Gastrocnemius medialis (tissue), 4 donors: ENCODE measurements at regions not wholly inside any gene's neighbourhood (a gene's known extent, or its start where the extent isn't known, plus 50 kb on each side); places are given as distances from the start of the nearest gene placed in this dataset.

ENCODE experiments used
- ATAC-seq, 2 donors: fragments of 150-250 bp; one replicate each; pipeline ENCODE4 v1.9.1; 2016
- DNase-seq, 2 donors: peaks; one replicate each; pipeline ENCODE4 v3.0.0-alpha.2; 2019
- H3K27ac ChIP-seq, 4 donors: fragments of 200-600 bp; sonication (generic); 1 replicate in 1 of 4; 2 replicates in 3 of 4; pipeline ENCODE4 v1.5.1; 2016 to 2018; ENCODE audit warnings: mild to moderate bottlenecking in 2 of 4, moderate library complexity in 1 of 4
- H3K27me3 ChIP-seq, 3 donors: fragments of 200-600 bp; sonication (generic) in 2 of 3; 1 replicate in 1 of 3; 2 replicates in 2 of 3; pipeline versions ENCODE4 v1.5.1 to v1.6.0; 2016 to 2019; ENCODE audit warnings: mild to moderate bottlenecking in 1 of 3, moderate library complexity in 1 of 3
- H3K36me3 ChIP-seq, 2 donors: fragments of 200-600 bp; sonication (generic) in 1 of 2; one replicate each; pipeline ENCODE4 v1.5.1; 2017 to 2018
- H3K4me1 ChIP-seq, 2 donors: fragments of 200-600 bp; sonication (generic) in 1 of 2; one replicate each; pipeline ENCODE4 v1.5.1; 2016 to 2017; ENCODE audit warnings: mild to moderate bottlenecking in 2 of 2
- H3K4me3 ChIP-seq, 4 donors: fragments of 200-600 bp; sonication (generic) in 3 of 4; 1 replicate in 1 of 4; 2 replicates in 3 of 4; pipeline ENCODE4 v1.5.1; 2016 to 2019; ENCODE audit warnings: mild to moderate bottlenecking in 2 of 4
- H3K9me3 ChIP-seq, 3 donors: fragments of 200-600 bp; sonication (generic) in 2 of 3; 1 replicate in 1 of 3; 2 replicates in 2 of 3; pipeline ENCODE4 v1.5.1; 2016 to 2019
- CTCF ChIP-seq, 5 experiments: fragments of 450-650 bp in 3 of 5; fragments of 200-600 bp in 2 of 5; sonication (generic) in 2 of 5; IDR thresholded peaks in 4 of 5; conservative IDR thresholded peaks in 1 of 5; 1 replicate in 4 of 5; 2 replicates in 1 of 5; pipeline ENCODE4 v1.5.1; 2016 to 2019; ENCODE audit warnings: antibody characterized with exemption in 5 of 5, mild to moderate bottlenecking in 3 of 5, moderate library complexity in 3 of 5
- POLR2A ChIP-seq, 2 donors: fragments of 450-650 bp; IDR thresholded peaks; one replicate each; pipeline ENCODE4 v1.6.1; 2017; ENCODE audit warnings: antibody characterized with exemption in 2 of 2, mild to moderate bottlenecking in 2 of 2, moderate library complexity in 2 of 2
- in situ Hi-C, 4 donors: fragments of 200-750 bp; cut with MboI; loops; one replicate each; pipeline versions ENCODE4 v1.15.0 to v1.8.0; 2017; ENCODE audit warnings: low sequenced_read_pairs in 4 of 4
- intact Hi-C: fragments of 100-400 bp; cut with DNase I; formaldehyde crosslinking; loops from one replicate; pipeline ENCODE4 v1.15.1; 2023; ENCODE audit warnings: low total_unique reads

GRCh38 chr9:38194870-38195269, 125.8 kb upstream of the SHB start:
- peaks cover 0 to 4% (median 0%) of the 10 kb centered on the region in 3 donors for H3K27me3 ChIP-seq
- no peak for DNase-seq
- H3K36me3 ChIP-seq = no peaks in the 10 kb centered on the region
- no peak for ATAC-seq
- in situ Hi-C loops = no loop called here
- H3K9me3 ChIP-seq = no peaks in the 10 kb centered on the region
- TF ChIP-seq CTCF (IDR thresholded peaks at IDR 0.05 in 4 of 5, conservative IDR thresholded peaks at IDR 0.05 in 1 of 5) = no peak
- TF ChIP-seq POLR2A (IDR thresholded peaks at IDR 0.05) = no peak
- intact Hi-C loops = no loop called here
- no peak overlapping the region for H3K4me3 ChIP-seq
- no peak overlapping the region for H3K27ac ChIP-seq
- H3K4me1 ChIP-seq = no peaks in the 10 kb centered on the region

- no peak for TF ChIP-seq POLR2A (IDR thresholded peaks at IDR 0.05)
- no peak for TF ChIP-seq CTCF (IDR thresholded peaks at IDR 0.05 in 4 of 5, conservative IDR thresholded peaks at IDR 0.05 in 1 of 5)
- no peaks in the 10 kb centered on the region for H3K36me3 ChIP-seq
- ATAC-seq (no peak), DNase-seq (no peak)
- H3K27ac ChIP-seq = no peak overlapping the region
- H3K27me3 ChIP-seq = peaks cover 0 to 4% (median 0%) of the 10 kb centered on the region in 3 donors
- in situ Hi-C loops (no loop called here), intact Hi-C loops (no loop called here)
- no peak overlapping the region for H3K4me3 ChIP-seq
- H3K4me1 ChIP-seq = no peaks in the 10 kb centered on the region
- H3K9me3 ChIP-seq = no peaks in the 10 kb centered on the region
These were observed 123.8 kb upstream of the SHB start for GRCh38 chr9:38192731-38193265.

- no peak for DNase-seq
- intact Hi-C loops = no loop called here
- TF ChIP-seq CTCF (IDR thresholded peaks at IDR 0.05 in 4 of 5, conservative IDR thresholded peaks at IDR 0.05 in 1 of 5) (no peak), POLR2A (IDR thresholded peaks at IDR 0.05) (no peak)
- H3K9me3 ChIP-seq = no peaks in the 10 kb centered on the region
- no peaks in the 10 kb centered on the region for H3K36me3 ChIP-seq
- no peak overlapping the region for H3K4me3 ChIP-seq
- no peaks in the 10 kb centered on the region for H3K27me3 ChIP-seq
- no peak for ATAC-seq
- in situ Hi-C loops = no loop called here
- no peak overlapping the region for H3K27ac ChIP-seq
- H3K4me1 ChIP-seq = no peaks in the 10 kb centered on the region
These were observed 117.5 kb upstream of the SHB start for GRCh38 chr9:38186404-38187115.

GRCh38 chr9:38185647-38186403, 116.8 kb upstream of the SHB start:
- H3K27me3 ChIP-seq = no peaks in the 10 kb centered on the region
- DNase-seq (no peak), ATAC-seq (no peak)
- H3K4me1 ChIP-seq = no peaks in the 10 kb centered on the region
- TF ChIP-seq POLR2A (IDR thresholded peaks at IDR 0.05) = no peak
- TF ChIP-seq CTCF (IDR thresholded peaks at IDR 0.05 in 4 of 5, conservative IDR thresholded peaks at IDR 0.05 in 1 of 5) = no peak
- H3K36me3 ChIP-seq = no peaks in the 10 kb centered on the region
- no peak overlapping the region for H3K27ac ChIP-seq
- no peaks in the 10 kb centered on the region for H3K9me3 ChIP-seq
- H3K4me3 ChIP-seq = no peak overlapping the region
- intact Hi-C loops = no loop called here
- in situ Hi-C loops = no loop called here
